ENCODE measurements at regions not wholly inside any gene's neighbourhood (a gene's known extent, or its start where the extent isn't known, plus 50 kb on each side); places are given as distances from the start of the nearest gene placed in this dataset.
"Not testable (repeated sequence)": the region's sequence is repeated elsewhere in the genome, so short reads cannot be mapped to it uniquely, and the experiment has no call there.

GRCh38 chr4:77454858-77455257 lies 150.8 kb upstream of the CXCL13 start:
- intact Hi-C loops (cut with DNase I): no loop called here
- no peak overlapping the region for H3K27ac ChIP-seq
- no peak for DNase-seq (ENCODE audit: low spot score in 2 of 2)
- H3K4me3 ChIP-seq: no peak overlapping the region
- H3K9me3 ChIP-seq: no peaks in the 10 kb centered on the region
- H3K27me3 ChIP-seq: no peaks in the 10 kb centered on the region
- H3K4me1 ChIP-seq: peaks cover 0 to under 1% of the 10 kb centered on the region in 2 donors
- no peak for TF ChIP-seq CTCF (IDR thresholded peaks at IDR 0.05)
- H3K36me3 ChIP-seq: no peaks in the 10 kb centered on the region

GRCh38 chr4:77464100-77464499 lies 141.5 kb upstream of the CXCL13 start:
- H3K4me3 ChIP-seq; H3K27ac ChIP-seq; H3K9me3 ChIP-seq; H3K36me3 ChIP-seq; H3K4me1 ChIP-seq; intact Hi-C loops (cut with DNase I); DNase-seq (ENCODE audit: low spot score in 2 of 2); H3K27me3 ChIP-seq: not testable (repeated sequence)

GRCh38 chr4:77465271-77465670 lies 140.3 kb upstream of the CXCL13 start:
- no peak overlapping the region for H3K27ac ChIP-seq
- H3K4me3 ChIP-seq: no peak overlapping the region
- H3K4me1 ChIP-seq: no peaks in the 10 kb centered on the region
- DNase-seq (ENCODE audit: low spot score in 2 of 2): no peak
- H3K36me3 ChIP-seq: no peaks in the 10 kb centered on the region
- intact Hi-C loops (cut with DNase I): no loop called here
- H3K9me3 ChIP-seq: no peaks in the 10 kb centered on the region
- H3K27me3 ChIP-seq: no peaks in the 10 kb centered on the region
- no peak for TF ChIP-seq CTCF (IDR thresholded peaks at IDR 0.05)

GRCh38 chr4:77466430-77466829 lies 139.2 kb upstream of the CXCL13 start:
- TF ChIP-seq CTCF (IDR thresholded peaks at IDR 0.05): no peak
- Histone ChIP-seq H3K9me3 (no peaks in the 10 kb centered on the region), H3K4me1 (no peaks in the 10 kb centered on the region), H3K36me3 (no peaks in the 10 kb centered on the region), H3K27ac (no peak overlapping the region), H3K4me3 (no peak overlapping the region), H3K27me3 (no peaks in the 10 kb centered on the region)
- intact Hi-C loops (cut with DNase I): no loop called here
- no peak for DNase-seq (ENCODE audit: low spot score in 2 of 2)

GRCh38 chr4:77471821-77472495 lies 133.7 kb upstream of the CXCL13 start:
- DNase-seq (ENCODE audit: low spot score in 2 of 2): no peak
- intact Hi-C loops (cut with DNase I): no loop called here
- Histone ChIP-seq H3K36me3 (no peaks in the 10 kb centered on the region), H3K27me3 (no peaks in the 10 kb centered on the region), H3K4me3 (no peak overlapping the region), H3K27ac (no peak overlapping the region), H3K9me3 (no peaks in the 10 kb centered on the region), H3K4me1 (no peaks in the 10 kb centered on the region)
- TF ChIP-seq CTCF (IDR thresholded peaks at IDR 0.05): no peak

GRCh38 chr4:77473509-77473908 lies 132.1 kb upstream of the CXCL13 start:
- no peaks in the 10 kb centered on the region for H3K4me1 ChIP-seq
- H3K36me3 ChIP-seq: no peaks in the 10 kb centered on the region
- no peak for DNase-seq (ENCODE audit: low spot score in 2 of 2)
- no peak overlapping the region for H3K27ac ChIP-seq
- H3K4me3 ChIP-seq: no peak overlapping the region
- H3K27me3 ChIP-seq: no peaks in the 10 kb centered on the region
- intact Hi-C loops (cut with DNase I): no loop called here
- peak in 1 of 3 experiments; percentile 13 for TF ChIP-seq CTCF (IDR thresholded peaks at IDR 0.05)
- H3K9me3 ChIP-seq: no peaks in the 10 kb centered on the region
